GM10248 (cell line): ENCODE measurements at regions not wholly inside any gene's neighbourhood (a gene's known extent, or its start where the extent isn't known, plus 50 kb on each side); places are given as distances from the start of the nearest gene placed in this dataset.

Experiments used
- CTCF ChIA-PET: fragments of 300-600 bp; sonication (Branson Sonifier 250); formaldehyde crosslinking; extraction: SDS; loops from one replicate; lab custom pipeline; 2021; ENCODE audit warnings: antibody characterized with exemption; lab: Yijun Ruan, JAX
- POLR2A ChIA-PET: fragments of 350-650 bp; sonication (Branson Sonifier 250); formaldehyde crosslinking; extraction: SDS; loops from one replicate; lab custom pipeline; 2020; ENCODE audit warnings: antibody characterized with exemption; lab: Yijun Ruan, JAX
- DNase-seq: peaks from one replicate; pipeline ENCODE4 v3.0.0; 2012; ENCODE audit errors: extremely low spot score
- TF ChIP-seq, protein P1 (sequence below): IDR thresholded peaks from 2 replicates; pipeline ENCODE4 v1.5.1; 2012; ENCODE audit warnings: mild to moderate bottlenecking, low read depth; ENCODE audit errors: extremely low read depth, missing control alignments, control extremely low read depth

DNA sequence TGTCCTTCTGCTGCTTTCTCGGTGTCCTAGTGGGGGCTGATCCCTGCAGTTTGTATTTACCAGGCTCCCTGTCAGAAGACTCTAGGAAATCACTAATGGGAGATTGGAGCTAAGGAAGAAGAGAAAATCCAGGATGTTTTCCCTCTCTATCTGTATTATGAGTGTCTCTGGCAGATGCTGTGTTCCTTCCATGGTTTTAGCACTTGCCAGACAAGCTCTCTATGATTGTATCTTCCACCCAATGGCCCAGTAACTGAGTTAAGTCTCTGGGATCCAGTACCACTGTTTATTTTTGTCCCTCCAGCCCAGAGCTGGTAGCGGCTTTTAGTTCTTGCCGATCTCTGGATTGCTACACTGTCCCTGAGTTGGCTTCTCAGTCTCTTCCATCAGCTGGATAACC, 494.8 kb upstream of the SLC39A10 start:
- TF ChIP-seq, protein P1, sequence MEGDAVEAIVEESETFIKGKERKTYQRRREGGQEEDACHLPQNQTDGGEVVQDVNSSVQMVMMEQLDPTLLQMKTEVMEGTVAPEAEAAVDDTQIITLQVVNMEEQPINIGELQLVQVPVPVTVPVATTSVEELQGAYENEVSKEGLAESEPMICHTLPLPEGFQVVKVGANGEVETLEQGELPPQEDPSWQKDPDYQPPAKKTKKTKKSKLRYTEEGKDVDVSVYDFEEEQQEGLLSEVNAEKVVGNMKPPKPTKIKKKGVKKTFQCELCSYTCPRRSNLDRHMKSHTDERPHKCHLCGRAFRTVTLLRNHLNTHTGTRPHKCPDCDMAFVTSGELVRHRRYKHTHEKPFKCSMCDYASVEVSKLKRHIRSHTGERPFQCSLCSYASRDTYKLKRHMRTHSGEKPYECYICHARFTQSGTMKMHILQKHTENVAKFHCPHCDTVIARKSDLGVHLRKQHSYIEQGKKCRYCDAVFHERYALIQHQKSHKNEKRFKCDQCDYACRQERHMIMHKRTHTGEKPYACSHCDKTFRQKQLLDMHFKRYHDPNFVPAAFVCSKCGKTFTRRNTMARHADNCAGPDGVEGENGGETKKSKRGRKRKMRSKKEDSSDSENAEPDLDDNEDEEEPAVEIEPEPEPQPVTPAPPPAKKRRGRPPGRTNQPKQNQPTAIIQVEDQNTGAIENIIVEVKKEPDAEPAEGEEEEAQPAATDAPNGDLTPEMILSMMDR, result no peak
- CTCF ChIA-PET, result interaction anchor here (1.0 to 1.6 kb wide), 4 partner anchors 9 to 821 kb away, joined by 3 to 5 read pairs (median 4); no protein-coding TSS in a partner anchor

DNA sequence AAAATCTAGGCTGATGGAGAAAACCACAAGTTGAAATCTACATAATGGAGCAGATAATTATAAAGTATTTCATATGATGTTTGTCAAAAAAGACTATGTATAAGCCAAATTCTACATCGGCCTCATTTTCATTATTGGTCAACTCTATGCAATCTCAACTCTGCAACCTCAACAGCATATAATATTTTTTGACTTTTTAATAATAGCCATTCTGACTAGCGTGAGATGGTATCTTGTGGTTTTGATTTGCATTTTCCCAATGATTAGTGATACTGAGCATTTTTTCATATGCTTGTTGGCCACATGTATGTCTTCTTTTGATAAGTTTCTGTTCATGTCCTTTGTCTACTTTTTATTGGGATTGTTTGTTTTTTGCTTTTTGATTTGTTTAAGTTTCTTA, 496.1 kb upstream of the SLC39A10 start:
- ChIA-PET CTCF (no interaction called here), POLR2A (no interaction called here)
- TF ChIP-seq, protein P1, result no peak
- no peak for DNase-seq

More for the DNA sequence above, 494.8 kb upstream of the SLC39A10 start:
- DNase-seq, result no peak
- POLR2A ChIA-PET, result no interaction called here

DNA sequence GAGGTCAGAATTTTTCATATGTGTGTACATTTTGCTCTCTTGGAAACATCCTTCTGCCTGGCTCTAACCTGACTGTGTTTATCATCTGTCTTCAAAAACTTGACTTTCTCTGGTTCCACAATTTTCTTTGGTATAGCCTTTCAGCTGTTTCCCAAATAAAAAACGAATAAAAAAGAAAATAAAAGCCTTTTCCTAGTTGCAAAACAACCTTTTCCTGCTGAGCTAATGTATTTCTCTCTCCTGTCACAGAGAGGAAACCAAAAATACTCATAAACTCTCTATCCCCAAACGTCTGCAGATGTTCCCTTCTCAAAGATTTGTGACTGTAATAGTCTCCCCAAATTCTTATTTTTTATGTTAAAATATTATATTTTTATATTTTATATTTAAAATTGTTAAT, 505.3 kb upstream of the SLC39A10 start:
- TF ChIP-seq, protein P1, result no peak
- no peak for DNase-seq
- ChIA-PET CTCF (interaction anchor here (0.7 kb wide), 1 partner anchor 124 kb away, joined by 3 read pairs; no protein-coding TSS in a partner anchor), POLR2A (no interaction called here)

DNA sequence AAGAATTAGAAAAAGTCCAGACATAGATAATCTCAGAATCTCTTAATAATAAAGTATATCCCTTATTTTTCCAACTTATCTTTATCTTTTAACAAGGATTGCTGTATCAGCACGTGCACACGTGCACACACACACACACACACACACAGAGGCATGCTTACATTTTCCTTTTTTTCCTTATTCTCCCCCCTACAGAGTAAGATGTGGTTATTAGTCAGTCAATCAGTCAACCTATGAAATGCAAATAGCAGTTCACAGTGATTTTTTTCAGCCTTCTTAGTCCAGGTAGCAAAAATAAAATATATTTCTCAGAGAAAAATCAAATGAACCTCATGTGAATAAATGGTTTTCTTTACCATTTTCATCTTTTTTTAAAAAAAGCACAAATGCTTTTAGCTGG, 506.2 kb upstream of the SLC39A10 start:
- ChIA-PET POLR2A (no interaction called here), CTCF (no interaction called here)
- TF ChIP-seq, protein P1, result no peak
- DNase-seq, result no peak

DNA sequence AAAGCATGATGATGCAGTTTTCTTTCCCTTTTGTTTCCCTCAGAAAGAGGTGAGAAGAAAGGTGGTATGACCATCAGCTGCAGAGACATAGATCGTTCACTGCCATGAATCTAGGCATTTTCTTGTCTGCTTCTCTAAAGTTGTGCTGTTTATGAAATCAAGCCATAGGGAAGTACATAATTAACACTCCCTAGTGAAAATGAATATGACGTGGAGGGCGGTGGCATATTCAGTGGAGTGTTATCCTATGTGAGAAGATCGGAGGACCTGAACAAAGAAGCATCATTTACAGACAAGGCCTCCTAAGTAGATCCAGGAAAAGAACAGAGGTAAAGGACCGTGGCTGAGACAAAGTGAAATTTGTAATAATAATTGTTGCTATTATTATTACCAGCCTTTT, 509.0 kb upstream of the SLC39A10 start:
- TF ChIP-seq, protein P1, result no peak
- ChIA-PET POLR2A (no interaction called here), CTCF (no interaction called here)
- DNase-seq, result no peak

DNA sequence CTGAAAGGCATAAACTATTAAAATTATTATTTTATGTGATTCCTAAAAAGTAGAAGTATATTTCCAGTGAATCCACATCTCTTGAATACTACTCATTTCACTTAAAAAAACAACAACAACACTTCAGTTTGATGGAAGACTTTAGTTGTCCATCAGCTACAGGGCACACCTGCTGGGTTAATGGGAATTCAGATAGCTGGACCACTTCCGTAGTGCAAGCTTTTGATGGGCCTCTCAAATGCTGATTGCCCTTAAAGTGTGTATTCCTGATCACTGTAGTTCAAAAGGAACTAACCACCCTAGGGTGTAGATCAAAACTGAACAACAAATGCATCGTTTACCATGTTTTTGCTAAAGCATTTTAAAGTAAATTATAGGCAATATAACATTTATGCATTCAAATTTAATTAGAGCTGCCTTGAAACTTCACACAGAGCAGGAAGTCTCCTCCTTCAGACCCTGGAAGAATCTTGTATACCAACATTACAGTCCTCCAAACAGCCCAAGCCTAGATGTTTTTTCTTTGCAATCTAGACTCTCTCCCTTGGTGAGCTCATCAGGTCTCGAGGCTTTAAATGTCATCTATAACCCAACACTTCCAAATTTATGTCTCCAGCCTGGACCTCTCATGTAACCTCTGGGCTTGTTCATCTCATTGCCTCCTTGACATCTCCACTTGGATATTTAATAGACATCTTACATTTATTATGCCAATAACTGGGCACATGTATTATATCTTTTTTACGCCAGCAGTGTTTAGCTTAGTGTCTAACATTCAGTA, 510.1 kb upstream of the SLC39A10 start:
- ChIA-PET POLR2A (no interaction called here), CTCF (interaction anchor here (0.8 to 1.0 kb wide), 2 partner anchors 11 to 22 kb away, joined by 3 to 4 read pairs; no protein-coding TSS in a partner anchor)
- TF ChIP-seq, protein P1, result no peak
- DNase-seq, result no peak
